Uterus (tissue), 3 donors: ENCODE measurements at regions not wholly inside any gene's neighbourhood (a gene's known extent, or its start where the extent isn't known, plus 50 kb on each side); places are given as distances from the start of the nearest gene placed in this dataset.
"Not testable (repeated sequence)": the region's sequence is repeated elsewhere in the genome, so short reads cannot be mapped to it uniquely, and the experiment has no call there.

Experiments used
- DNase-seq, 2 donors: peaks; one replicate each; pipeline ENCODE4 v3.0.0-alpha.2; 2019 to 2020
- H3K27ac ChIP-seq, 2 donors: fragments of 200-600 bp; sonication (generic); 1 replicate in 1 of 2; 2 replicates in 1 of 2; pipeline ENCODE4 v1.5.1; 2016 to 2018
- H3K27me3 ChIP-seq, 2 donors: fragments of 200-600 bp; sonication (generic); one replicate each; pipeline ENCODE4 v1.5.1; 2018 to 2019; ENCODE audit warnings: control low read depth in 1 of 2
- H3K36me3 ChIP-seq, 2 donors: fragments of 200-600 bp; sonication (generic); one replicate each; pipeline ENCODE4 v1.5.1; 2019; ENCODE audit warnings: control low read depth in 1 of 2
- H3K4me1 ChIP-seq, 2 donors: fragments of 200-600 bp; sonication (generic); one replicate each; pipeline ENCODE4 v1.5.1; 2018 to 2019; ENCODE audit warnings: control low read depth in 1 of 2
- H3K4me3 ChIP-seq, 2 donors: fragments of 200-600 bp; sonication (generic); 1 replicate in 1 of 2; 2 replicates in 1 of 2; pipeline ENCODE4 v1.5.1; 2018 to 2019; ENCODE audit warnings: mild to moderate bottlenecking in 1 of 2
- H3K9me3 ChIP-seq, 2 donors: fragments of 200-600 bp; sonication (generic); one replicate each; pipeline ENCODE4 v1.5.1; 2019; ENCODE audit warnings: control low read depth in 1 of 2
- CTCF ChIP-seq, 4 experiments: fragments of 200-600 bp in 2 of 4; fragments of 450-650 bp in 2 of 4; sonication (generic) in 2 of 4; IDR thresholded peaks; one replicate each; pipeline ENCODE4 v1.5.1; 2016 to 2019; ENCODE audit warnings: antibody characterized with exemption in 4 of 4, mild to moderate bottlenecking in 2 of 4, moderate library complexity in 1 of 4
- POLR2A ChIP-seq, 2 donors: fragments of 450-650 bp; IDR thresholded peaks; one replicate each; pipeline ENCODE4 v1.6.1; 2016; ENCODE audit warnings: antibody characterized with exemption in 2 of 2, mild to moderate bottlenecking in 1 of 2, moderate library complexity in 1 of 2
- intact Hi-C: fragments of 100-400 bp; cut with DNase I; formaldehyde crosslinking; loops from one replicate; pipeline ENCODE4 v1.15.1; 2023; ENCODE audit warnings: low total_unique reads
- donor health status: DM: yes; HTN: yes; CAD: no.

- Histone ChIP-seq H3K27ac (no peak overlapping the region), H3K9me3 (no peaks in the 10 kb centered on the region), H3K27me3 (no peaks in the 10 kb centered on the region), H3K4me1 (peaks cover 0 to 3% of the 10 kb centered on the region in 2 donors), H3K4me3 (no peak overlapping the region), H3K36me3 (no peaks in the 10 kb centered on the region)
- DNase-seq, result no peak
- TF ChIP-seq POLR2A (IDR thresholded peaks at IDR 0.05), result no peak
- no peak for TF ChIP-seq CTCF (IDR thresholded peaks at IDR 0.05)
- intact Hi-C loops, result no loop called here
Observed at GRCh38 chr7:42722198-42722597, 189.7 kb downstream of the C7orf25 start.

GRCh38 chr7:42720991-42721796 lies 190.7 kb downstream of the C7orf25 start:
- intact Hi-C loops, result no loop called here
- Histone ChIP-seq H3K36me3 (no peaks in the 10 kb centered on the region), H3K27ac (no peak overlapping the region), H3K9me3 (no peaks in the 10 kb centered on the region), H3K4me1 (no peaks in the 10 kb centered on the region), H3K4me3 (no peak overlapping the region), H3K27me3 (no peaks in the 10 kb centered on the region)
- no peak for DNase-seq
- no peak for TF ChIP-seq POLR2A (IDR thresholded peaks at IDR 0.05)
- TF ChIP-seq CTCF (IDR thresholded peaks at IDR 0.05), result no peak

GRCh38 chr7:42720012-42720411 lies 191.9 kb downstream of the C7orf25 start:
- TF ChIP-seq POLR2A (IDR thresholded peaks at IDR 0.05), result no peak
- no peak for TF ChIP-seq CTCF (IDR thresholded peaks at IDR 0.05)
- H3K27ac ChIP-seq, result no peak overlapping the region
- H3K27me3 ChIP-seq, result no peaks in the 10 kb centered on the region
- H3K36me3 ChIP-seq, result no peaks in the 10 kb centered on the region
- no peaks in the 10 kb centered on the region for H3K4me1 ChIP-seq
- no peak for DNase-seq
- H3K4me3 ChIP-seq, result no peak overlapping the region
- no peaks in the 10 kb centered on the region for H3K9me3 ChIP-seq
- intact Hi-C loops, result no loop called here

- intact Hi-C loops, H3K9me3 ChIP-seq, H3K27me3 ChIP-seq, DNase-seq, H3K36me3 ChIP-seq, H3K27ac ChIP-seq, H3K4me1 ChIP-seq, H3K4me3 ChIP-seq: not testable (repeated sequence)
Observed at GRCh38 chr7:42718466-42718865, 193.4 kb downstream of the C7orf25 start.

GRCh38 chr7:42714356-42714755 lies 197.5 kb downstream of the C7orf25 start:
- TF ChIP-seq CTCF (IDR thresholded peaks at IDR 0.05), result no peak
- TF ChIP-seq POLR2A (IDR thresholded peaks at IDR 0.05), result no peak
- H3K9me3 ChIP-seq, result no peaks in the 10 kb centered on the region
- DNase-seq, result no peak
- H3K27me3 ChIP-seq, result no peaks in the 10 kb centered on the region
- H3K4me1 ChIP-seq, result no peaks in the 10 kb centered on the region
- intact Hi-C loops, result no loop called here
- H3K36me3 ChIP-seq, result no peaks in the 10 kb centered on the region
- no peak overlapping the region for H3K4me3 ChIP-seq
- no peak overlapping the region for H3K27ac ChIP-seq
